ENCODE measurements at regions not wholly inside any gene's neighbourhood (a gene's known extent, or its start where the extent isn't known, plus 50 kb on each side); places are given as distances from the start of the nearest gene placed in this dataset.

- TF ChIP-seq CTCF (IDR thresholded peaks at IDR 0.05; ENCODE audit: extremely low read depth in 1 of 2, insufficient read depth in 1 of 2, low read depth in 1 of 2, low read length in 2 of 2) (no peak), MYC (IDR thresholded peaks at IDR 0.05; ENCODE audit: low read depth, low read length) (no peak), MAX (IDR thresholded peaks at IDR 0.05; ENCODE audit: insufficient read depth, insufficient read length) (no peak), POLR2A (IDR thresholded peaks at IDR 0.05; ENCODE audit: low read depth, low read length) (no peak), EZH2 (IDR thresholded peaks at IDR 0.05; ENCODE audit: borderline replicate concordance, low read depth, low read length, severe bottlenecking) (no peak), JUN (IDR thresholded peaks at IDR 0.05; ENCODE audit: borderline replicate concordance, insufficient read depth, insufficient read length, low read depth) (no peak), POLR2AphosphoS5 (IDR thresholded peaks at IDR 0.05; ENCODE audit: insufficient read depth, low read depth, low read length) (no peak), GATA2 (IDR thresholded peaks at IDR 0.05; ENCODE audit: insufficient read depth, insufficient read length, low read depth, low read length) (no peak), FOS (IDR thresholded peaks at IDR 0.05; ENCODE audit: borderline replicate concordance, insufficient read depth, low read length) (no peak)
These were observed 379.8 kb downstream of the VRK1 start for GRCh38 chr14:97177016-97177415.
